Esophagus squamous epithelium (tissue), 5 donors: ENCODE measurements at regions not wholly inside any gene's neighbourhood (a gene's known extent, or its start where the extent isn't known, plus 50 kb on each side); places are given as distances from the start of the nearest gene placed in this dataset.
"Not testable (repeated sequence)": the region's sequence is repeated elsewhere in the genome, so short reads cannot be mapped to it uniquely, and the experiment has no call there.

ENCODE experiments used
- DNase-seq: peaks from one replicate; lab custom pipeline; 2025; lab: John Stamatoyannopoulos, UW
- H3K27ac ChIP-seq, 4 donors: fragments of 200-600 bp; sonication (generic); one replicate each; pipeline ENCODE4 v1.5.1; 2016 to 2019; ENCODE audit warnings: mild to moderate bottlenecking in 1 of 4
- H3K27me3 ChIP-seq, 4 donors: fragments of 200-600 bp; sonication (generic); 1 replicate in 3 of 4; 2 replicates in 1 of 4; pipeline versions ENCODE4 v1.5.1 to v1.6.0; 2017 to 2021; ENCODE audit warnings: antibody characterized with exemption in 1 of 4
- H3K36me3 ChIP-seq, 3 donors: fragments of 200-600 bp; sonication (generic); one replicate each; pipeline ENCODE4 v1.5.1; 2016 to 2019
- H3K4me1 ChIP-seq, 3 donors: fragments of 200-600 bp; sonication (generic); one replicate each; pipeline ENCODE4 v1.5.1; 2017 to 2019
- H3K4me3 ChIP-seq, 4 donors: fragments of 200-600 bp; sonication (generic); 1 replicate in 3 of 4; 2 replicates in 1 of 4; pipeline ENCODE4 v1.5.1; 2016 to 2019; ENCODE audit warnings: mild to moderate bottlenecking in 2 of 4, moderate library complexity in 1 of 4
- H3K9me3 ChIP-seq, 3 donors: fragments of 200-600 bp; sonication (generic); one replicate each; pipeline ENCODE4 v1.5.1; 2016 to 2019
- POLR2A ChIP-seq, 4 donors: fragments of 450-650 bp; IDR thresholded peaks; one replicate each; pipeline ENCODE4 v1.6.1; 2017; ENCODE audit warnings: antibody characterized with exemption in 4 of 4, mild to moderate bottlenecking in 4 of 4, moderate library complexity in 3 of 4
- WGBS, 2 donors: methylation state at CpG; one replicate each; pipeline ENCODE4 v1.1.5; 2018; 5-methylcytosine and 5-hydroxymethylcytosine counted together
- intact Hi-C: fragments of 100-400 bp; cut with DNase I; formaldehyde crosslinking; loops from one replicate; pipeline ENCODE4 v1.15.0; 2022
- TF ChIP-seq, protein P1 (sequence below), 6 experiments: fragments of 450-650 bp in 4 of 6; fragments of 200-600 bp in 2 of 6; sonication (generic) in 2 of 6; IDR thresholded peaks; one replicate each; pipeline ENCODE4 v1.5.1; 2016 to 2019; ENCODE audit warnings: antibody characterized with exemption in 6 of 6, mild to moderate bottlenecking in 4 of 6, moderate library complexity in 4 of 6
- donor health status: DM: yes; HTN: yes; CAD: no.

DNA sequence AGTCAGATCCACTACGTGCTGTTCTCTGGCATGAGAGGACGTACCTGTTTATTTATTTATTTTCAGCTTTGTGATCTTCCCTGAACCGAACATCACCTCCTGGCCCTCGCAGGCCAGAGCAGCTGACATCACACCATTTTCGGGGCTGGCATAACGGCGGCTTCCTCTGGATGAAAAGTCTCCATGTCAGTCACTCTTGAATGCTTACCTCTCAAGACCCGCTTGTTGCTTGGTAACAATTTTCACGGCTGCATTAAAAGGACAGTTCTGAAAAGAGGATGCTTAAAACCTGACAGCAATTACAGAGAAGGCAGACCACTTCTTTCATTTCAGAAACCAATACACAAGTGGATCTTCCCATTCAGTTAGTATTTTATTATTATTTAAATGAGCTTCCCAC lies 159.8 kb upstream of the CDH4 start:
- TF ChIP-seq, protein P1, sequence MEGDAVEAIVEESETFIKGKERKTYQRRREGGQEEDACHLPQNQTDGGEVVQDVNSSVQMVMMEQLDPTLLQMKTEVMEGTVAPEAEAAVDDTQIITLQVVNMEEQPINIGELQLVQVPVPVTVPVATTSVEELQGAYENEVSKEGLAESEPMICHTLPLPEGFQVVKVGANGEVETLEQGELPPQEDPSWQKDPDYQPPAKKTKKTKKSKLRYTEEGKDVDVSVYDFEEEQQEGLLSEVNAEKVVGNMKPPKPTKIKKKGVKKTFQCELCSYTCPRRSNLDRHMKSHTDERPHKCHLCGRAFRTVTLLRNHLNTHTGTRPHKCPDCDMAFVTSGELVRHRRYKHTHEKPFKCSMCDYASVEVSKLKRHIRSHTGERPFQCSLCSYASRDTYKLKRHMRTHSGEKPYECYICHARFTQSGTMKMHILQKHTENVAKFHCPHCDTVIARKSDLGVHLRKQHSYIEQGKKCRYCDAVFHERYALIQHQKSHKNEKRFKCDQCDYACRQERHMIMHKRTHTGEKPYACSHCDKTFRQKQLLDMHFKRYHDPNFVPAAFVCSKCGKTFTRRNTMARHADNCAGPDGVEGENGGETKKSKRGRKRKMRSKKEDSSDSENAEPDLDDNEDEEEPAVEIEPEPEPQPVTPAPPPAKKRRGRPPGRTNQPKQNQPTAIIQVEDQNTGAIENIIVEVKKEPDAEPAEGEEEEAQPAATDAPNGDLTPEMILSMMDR (IDR thresholded peaks at IDR 0.05), result no peak
- TF ChIP-seq POLR2A (IDR thresholded peaks at IDR 0.05), result no peak
- no peak overlapping the region for H3K27ac ChIP-seq
- no peaks in the 10 kb centered on the region for H3K36me3 ChIP-seq
- intact Hi-C loops, result no loop called here
- H3K9me3 ChIP-seq, result peaks cover 0 to 7% (median 5%) of the 10 kb centered on the region in 3 donors
- no peak for DNase-seq
- no peaks in the 10 kb centered on the region for H3K4me1 ChIP-seq
- no peak overlapping the region for H3K4me3 ChIP-seq
- WGBS, 2 donors, result 82 to 83% methylated on average over 8 to 9 of the region's 9 CpGs
- H3K27me3 ChIP-seq, result no peaks in the 10 kb centered on the region

DNA sequence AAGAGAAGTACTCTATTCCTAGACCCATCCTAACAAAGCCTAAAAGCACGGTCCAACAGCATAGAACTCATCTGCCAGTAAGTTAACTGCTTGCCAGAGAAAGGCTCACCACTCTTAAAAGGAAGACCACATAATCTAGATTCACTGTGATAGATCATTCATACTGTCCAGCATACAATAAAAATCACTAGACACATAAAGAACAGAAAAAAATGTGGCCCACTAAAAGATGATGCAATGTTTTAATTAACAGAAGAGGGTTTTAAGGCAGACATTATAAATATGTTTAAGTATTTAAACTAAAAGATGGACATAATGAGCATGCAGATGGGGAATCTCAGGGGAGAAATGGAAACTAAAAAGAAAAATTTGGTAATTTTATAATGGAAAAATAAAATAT lies 157.5 kb upstream of the CDH4 start:
- DNase-seq, result no peak
- H3K27me3 ChIP-seq, result no peaks in the 10 kb centered on the region
- H3K27ac ChIP-seq, result no peak overlapping the region
- no peaks in the 10 kb centered on the region for H3K4me1 ChIP-seq
- H3K36me3 ChIP-seq, result no peaks in the 10 kb centered on the region
- no peak for TF ChIP-seq POLR2A (IDR thresholded peaks at IDR 0.05)
- TF ChIP-seq, protein P1 (IDR thresholded peaks at IDR 0.05), result no peak
- 54 to 72% methylated on average over 1 of the region's 1 CpG for WGBS, 2 donors
- no peak overlapping the region for H3K4me3 ChIP-seq
- intact Hi-C loops, result no loop called here
- peaks cover 0 to 7% (median 5%) of the 10 kb centered on the region in 3 donors for H3K9me3 ChIP-seq

DNA sequence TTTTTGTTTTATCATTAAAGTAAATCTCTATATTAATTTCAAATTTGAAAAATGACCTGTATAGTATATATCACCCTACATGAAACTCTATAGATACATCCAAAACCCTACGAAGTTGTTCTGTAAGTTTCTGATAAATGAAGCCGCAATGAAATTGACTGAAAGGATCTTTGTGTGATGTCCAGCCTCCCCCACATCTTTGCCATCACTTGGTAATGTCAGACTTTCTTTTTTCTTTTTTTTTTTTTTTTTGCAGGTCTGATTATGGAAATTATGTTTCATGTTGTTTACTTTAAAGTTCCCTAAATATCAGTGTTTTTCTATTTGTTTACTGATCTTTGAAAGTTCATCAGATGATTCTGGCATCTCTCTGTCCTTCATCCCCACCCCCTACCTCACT lies 155.6 kb upstream of the CDH4 start:
- intact Hi-C loops, result no loop called here
- Histone ChIP-seq H3K27ac (no peak overlapping the region), H3K27me3 (no peaks in the 10 kb centered on the region), H3K4me3 (no peak overlapping the region), H3K36me3 (no peaks in the 10 kb centered on the region), H3K9me3 (peaks cover 0 to 7% (median 5%) of the 10 kb centered on the region in 3 donors), H3K4me1 (no peaks in the 10 kb centered on the region)
- TF ChIP-seq, protein P1 (IDR thresholded peaks at IDR 0.05), result no peak
- no peak for TF ChIP-seq POLR2A (IDR thresholded peaks at IDR 0.05)
- DNase-seq, result no peak
- 82 to 84% methylated on average over 2 of the region's 2 CpGs for WGBS, 2 donors

DNA sequence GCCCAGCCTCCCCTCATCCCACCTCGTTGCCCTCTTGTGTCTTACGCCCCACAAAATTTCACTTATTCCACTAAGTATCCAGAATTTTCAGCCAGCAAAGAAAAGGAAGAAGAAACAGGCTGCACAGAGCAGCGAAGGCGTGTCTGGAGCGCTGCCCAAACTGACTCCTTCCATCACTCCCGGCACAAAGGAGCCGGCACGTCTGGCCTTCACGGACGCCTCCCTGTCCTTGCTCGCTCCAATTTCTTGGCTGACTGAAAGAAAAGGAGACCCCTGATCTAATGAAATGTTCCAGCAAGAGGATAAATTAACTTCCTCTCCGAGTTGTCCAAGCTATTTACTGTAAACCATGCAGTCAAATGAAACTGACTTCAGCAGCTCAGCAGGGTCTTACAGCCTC lies 152.3 kb upstream of the CDH4 start:
- intact Hi-C loops, result no loop called here
- 61 to 64% methylated on average over 12 of the region's 12 CpGs for WGBS, 2 donors
- H3K27ac ChIP-seq, result no peak overlapping the region
- DNase-seq, result no peak
- H3K27me3 ChIP-seq, result no peaks in the 10 kb centered on the region
- TF ChIP-seq, protein P1 (IDR thresholded peaks at IDR 0.05), result no peak
- TF ChIP-seq POLR2A (IDR thresholded peaks at IDR 0.05), result no peak
- H3K4me3 ChIP-seq, result no peak overlapping the region
- H3K9me3 ChIP-seq, result peaks cover 0 to 7% (median 0%) of the 10 kb centered on the region in 3 donors
- H3K36me3 ChIP-seq, result no peaks in the 10 kb centered on the region
- H3K4me1 ChIP-seq, result no peaks in the 10 kb centered on the region

DNA sequence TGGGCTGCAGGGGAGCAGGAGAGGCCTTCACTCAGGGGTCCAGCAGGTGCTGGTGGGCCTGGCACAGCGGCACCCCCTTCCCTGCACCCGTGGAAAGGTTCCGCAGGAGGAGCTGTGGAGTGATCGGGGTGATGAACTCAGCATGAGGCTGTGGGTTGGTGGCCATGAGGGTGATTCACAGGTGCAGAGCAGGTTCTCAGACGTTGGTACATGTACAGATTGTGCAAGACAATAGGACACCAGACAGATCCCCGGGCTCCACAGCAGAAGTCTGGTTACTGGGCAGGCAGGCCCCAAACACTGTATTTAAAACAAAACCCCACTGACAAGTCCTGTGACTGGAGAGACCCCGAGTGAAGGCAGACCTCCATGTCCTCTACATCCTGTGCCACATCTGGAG lies 151.6 kb upstream of the CDH4 start:
- Histone ChIP-seq H3K27ac (no peak overlapping the region), H3K4me3 (no peak overlapping the region), H3K4me1 (no peaks in the 10 kb centered on the region), H3K9me3 (peaks cover 0 to 7% (median 0%) of the 10 kb centered on the region in 3 donors), H3K27me3 (no peaks in the 10 kb centered on the region), H3K36me3 (no peaks in the 10 kb centered on the region)
- 59 to 90% methylated on average over 2 to 4 of the region's 7 CpGs for WGBS, 2 donors
- DNase-seq, result no peak
- intact Hi-C loops, result no loop called here
- TF ChIP-seq POLR2A (IDR thresholded peaks at IDR 0.05), result no peak

DNA sequence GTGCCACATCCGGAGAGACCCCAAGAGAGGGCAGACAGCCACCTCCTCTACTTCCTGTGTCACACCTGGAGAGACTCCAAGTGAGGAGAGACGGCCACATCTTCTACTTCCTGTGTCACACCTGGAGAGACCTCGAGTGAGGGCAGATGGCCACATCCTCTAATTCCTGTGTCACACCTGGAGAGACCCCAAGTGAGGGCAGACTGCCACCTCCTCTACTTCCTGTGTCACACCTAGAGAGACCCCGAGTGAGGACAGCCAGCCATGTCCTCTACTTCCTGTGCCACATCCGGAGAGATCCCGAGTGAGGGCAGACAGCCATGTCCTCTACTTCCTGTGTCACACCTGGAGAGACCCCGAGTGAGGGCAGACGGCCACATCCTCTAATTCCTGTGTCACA lies 150.7 kb upstream of the CDH4 start:
- H3K27ac ChIP-seq, H3K36me3 ChIP-seq, H3K4me3 ChIP-seq, H3K4me1 ChIP-seq, DNase-seq, H3K9me3 ChIP-seq, H3K27me3 ChIP-seq, intact Hi-C loops: not testable (repeated sequence)
- 63 to 76% methylated on average over 6 to 7 of the region's 8 CpGs for WGBS, 2 donors
